ENCODE measurements at regions not wholly inside any gene's neighbourhood (a gene's known extent, or its start where the extent isn't known, plus 50 kb on each side); places are given as distances from the start of the nearest gene placed in this dataset.

DNA sequence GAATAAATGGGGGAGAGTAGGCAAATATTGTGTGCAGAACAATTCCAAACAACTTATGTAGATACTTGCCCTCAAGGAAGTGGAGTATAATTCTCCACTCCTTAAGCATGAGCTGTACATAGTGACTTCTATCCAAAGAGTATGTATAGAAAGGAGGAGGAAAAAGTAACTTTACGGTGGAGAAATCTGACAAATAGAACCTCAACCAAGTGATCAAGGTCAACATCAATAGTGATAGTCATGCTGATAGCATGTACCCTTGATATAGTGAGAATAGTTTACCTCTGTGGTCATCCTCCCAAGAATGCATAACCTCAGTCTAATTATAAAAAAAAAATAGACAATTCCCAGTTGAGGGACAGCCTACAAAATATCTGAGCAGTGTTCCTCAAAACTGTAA lies 89.1 kb upstream of the NANOS1 start:
- Histone ChIP-seq H3K79me2 (ENCODE audit: control insufficient read depth in 1 of 2, insufficient read depth in 2 of 2, low read length in 2 of 2) (no peaks in the 10 kb centered on the region), H4K8ac (ENCODE audit: extremely low read depth, insufficient read depth, low read length) (no peak overlapping the region), H3K27me3 (replicated peaks in 1 of 4; ENCODE audit: control insufficient read depth in 3 of 4, extremely low read depth in 1 of 4, insufficient read depth in 3 of 4, low read length in 3 of 4) (no peaks in the 10 kb centered on the region), H2BK5ac (ENCODE audit: low read depth, low read length) (no peak overlapping the region), H3K14ac (ENCODE audit: insufficient read length) (no peak overlapping the region), H4K20me1 (replicated peaks in 1 of 2; ENCODE audit: control insufficient read depth in 1 of 2, insufficient read depth in 2 of 2, low read length in 2 of 2) (no peaks in the 10 kb centered on the region), H3K79me1 (ENCODE audit: low read depth, low read length) (no peaks in the 10 kb centered on the region), H2BK120ac (replicated peaks; ENCODE audit: low read depth, low read length) (no peak overlapping the region), H2BK20ac (ENCODE audit: low read length) (no peak overlapping the region), H3K23me2 (ENCODE audit: low read depth, low read length) (no peaks in the 10 kb centered on the region), H3K4me2 (ENCODE audit: insufficient read depth in 1 of 2, low read depth in 2 of 2, low read length in 2 of 2) (no peak overlapping the region), H3K18ac (ENCODE audit: extremely low read depth, low read length) (no peak overlapping the region), H3K4me3 (ENCODE audit: extremely low read depth in 1 of 4, insufficient read depth in 2 of 4, low read depth in 3 of 4, low read length in 4 of 4) (no peak overlapping the region), H3K9me3 (ENCODE audit: insufficient read depth in 2 of 2, low read depth in 1 of 2, low read length in 1 of 2) (no peaks in the 10 kb centered on the region), H2BK15ac (ENCODE audit: low read length) (no peak overlapping the region), H3K36me3 (ENCODE audit: control insufficient read depth in 2 of 4, insufficient read depth in 4 of 4, low read length in 3 of 4) (no peaks in the 10 kb centered on the region), H4K5ac (ENCODE audit: insufficient read length, low read depth, low read length) (no peak overlapping the region), H3K4ac (replicated peaks; ENCODE audit: insufficient read length, low read depth, low read length) (no peak overlapping the region), H2AK5ac (ENCODE audit: low read depth, low read length) (no peak overlapping the region), H4K91ac (replicated peaks; ENCODE audit: insufficient read length, low read length) (no peak overlapping the region), H3K23ac (ENCODE audit: insufficient read length) (no peak overlapping the region), H3K4me1 (replicated peaks in 1 of 4; ENCODE audit: control insufficient read depth in 3 of 4, insufficient read depth in 4 of 4, low read length in 3 of 4) (peaks cover 2 to 8% (median 7%) of the 10 kb centered on the region in 4 experiments; a peak in 3 of 7 replicates), H3K9ac (replicated peaks in 1 of 4; ENCODE audit: extremely low read depth in 1 of 4, low read depth in 3 of 4, low read length in 3 of 4) (no peak overlapping the region), H2AFZ (ENCODE audit: low read length) (no peak overlapping the region), H3K56ac (replicated peaks; ENCODE audit: insufficient read length, low read depth, low read length) (no peak overlapping the region), H3K27ac (ENCODE audit: low read depth, low read length) (no peak overlapping the region), H2BK12ac (ENCODE audit: low read depth, low read length) (no peak overlapping the region)
- DNase-seq (ENCODE audit: low read depth in 1 of 2, low spot score in 2 of 2) = no peak
- 94% methylated on average over 1 of the region's 1 CpG; no CpG with 5 or more reads in 1 of the 2 experiments for WGBS, 2 experiments (ENCODE audit: extremely low coverage in 1 of 2, insufficient coverage in 1 of 2, insufficient read length in 1 of 2, insufficient replicate concordance in 2 of 2, low coverage in 1 of 2, low lambda C conversion rate in 2 of 2, missing lambda C conversion rate in 1 of 2)
- ChIA-PET POLR2A (ENCODE audit: partially characterized antibody) (interaction anchor here (0.5 to 0.6 kb wide), 2 partner anchors 61 to 159 kb away, joined by 3 read pairs; no protein-coding TSS in a partner anchor), CTCF (ENCODE audit: partially characterized antibody) (interaction anchor here (0.5 to 1.0 kb wide), 3 partner anchors 61 to 117 kb away, joined by 3 to 5 read pairs (median 4); no protein-coding TSS in a partner anchor)
- no peak for FAIRE-seq
- TF ChIP-seq GTF2F1 (IDR thresholded peaks at IDR 0.05; ENCODE audit: borderline replicate concordance, low read depth, low read length) = no peak
- TF ChIP-seq, protein P1, sequence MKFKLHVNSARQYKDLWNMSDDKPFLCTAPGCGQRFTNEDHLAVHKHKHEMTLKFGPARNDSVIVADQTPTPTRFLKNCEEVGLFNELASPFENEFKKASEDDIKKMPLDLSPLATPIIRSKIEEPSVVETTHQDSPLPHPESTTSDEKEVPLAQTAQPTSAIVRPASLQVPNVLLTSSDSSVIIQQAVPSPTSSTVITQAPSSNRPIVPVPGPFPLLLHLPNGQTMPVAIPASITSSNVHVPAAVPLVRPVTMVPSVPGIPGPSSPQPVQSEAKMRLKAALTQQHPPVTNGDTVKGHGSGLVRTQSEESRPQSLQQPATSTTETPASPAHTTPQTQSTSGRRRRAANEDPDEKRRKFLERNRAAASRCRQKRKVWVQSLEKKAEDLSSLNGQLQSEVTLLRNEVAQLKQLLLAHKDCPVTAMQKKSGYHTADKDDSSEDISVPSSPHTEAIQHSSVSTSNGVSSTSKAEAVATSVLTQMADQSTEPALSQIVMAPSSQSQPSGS (IDR thresholded peaks at IDR 0.05; ENCODE audit: low read length) = no peak
- TF ChIP-seq BRCA1 (IDR thresholded peaks at IDR 0.05; ENCODE audit: low read depth, low read length) = no peak
- no peak for TF ChIP-seq RXRA (IDR thresholded peaks at IDR 0.05; ENCODE audit: insufficient read depth, low read depth, low read length)
- TF ChIP-seq CREB1 (IDR thresholded peaks at IDR 0.05) = no peak
- TF ChIP-seq SP1 (IDR thresholded peaks at IDR 0.05; ENCODE audit: low read depth, low read length) = no peak
- TF ChIP-seq CTBP2 (IDR thresholded peaks at IDR 0.05; ENCODE audit: borderline replicate concordance, insufficient read depth, insufficient read length, low read length) = no peak
- no peak for TF ChIP-seq SP4 (IDR thresholded peaks at IDR 0.05; ENCODE audit: low read length)
- no peak for TF ChIP-seq SAP30 (IDR thresholded peaks at IDR 0.05; ENCODE audit: insufficient read depth, insufficient replicate concordance, low read length)
- no peak for TF ChIP-seq HDAC6 (IDR thresholded peaks at IDR 0.05; ENCODE audit: low read depth, low read length)
- TF ChIP-seq MAFK (IDR thresholded peaks at IDR 0.05; ENCODE audit: low read depth, low read length) = no peak
- TF ChIP-seq, protein P2, sequence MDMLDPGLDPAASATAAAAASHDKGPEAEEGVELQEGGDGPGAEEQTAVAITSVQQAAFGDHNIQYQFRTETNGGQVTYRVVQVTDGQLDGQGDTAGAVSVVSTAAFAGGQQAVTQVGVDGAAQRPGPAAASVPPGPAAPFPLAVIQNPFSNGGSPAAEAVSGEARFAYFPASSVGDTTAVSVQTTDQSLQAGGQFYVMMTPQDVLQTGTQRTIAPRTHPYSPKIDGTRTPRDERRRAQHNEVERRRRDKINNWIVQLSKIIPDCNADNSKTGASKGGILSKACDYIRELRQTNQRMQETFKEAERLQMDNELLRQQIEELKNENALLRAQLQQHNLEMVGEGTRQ (IDR thresholded peaks at IDR 0.05; ENCODE audit: low read length) = no peak

Data from H1 (cell line).